UCSD-AML1 (cell line): ENCODE measurements at regions not wholly inside any gene's neighbourhood (a gene's known extent, or its start where the extent isn't known, plus 50 kb on each side); places are given as distances from the start of the nearest gene placed in this dataset.
"Not testable (repeated sequence)": the region's sequence is repeated elsewhere in the genome, so short reads cannot be mapped to it uniquely, and the experiment has no call there.

Experiments
- DNase-seq: peaks from one replicate; lab custom pipeline; 2025; ENCODE audit not compliant: unreplicated experiment; lab: John Stamatoyannopoulos, UW

DNA sequence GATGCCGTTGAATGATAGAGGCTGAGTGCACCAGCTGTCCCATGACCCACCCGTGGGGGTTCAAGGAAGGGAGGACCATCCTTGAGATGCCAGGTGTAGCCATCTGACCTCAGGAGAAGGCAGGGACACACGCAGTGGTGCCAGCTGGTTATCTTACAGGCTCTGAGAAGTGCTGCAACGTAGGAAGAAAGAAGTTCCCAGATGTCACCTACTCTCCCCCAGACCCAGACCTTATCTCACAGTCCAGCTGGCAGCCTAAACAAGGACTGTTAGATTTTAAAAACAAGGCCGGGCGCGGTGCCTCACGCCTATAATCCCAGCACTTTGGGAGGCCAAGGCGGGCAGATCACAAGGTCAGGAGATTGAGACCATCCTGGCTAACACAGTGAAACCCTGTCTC lies 1307.6 kb downstream of the TBC1D22A start:
- DNase-seq = no peak

DNA sequence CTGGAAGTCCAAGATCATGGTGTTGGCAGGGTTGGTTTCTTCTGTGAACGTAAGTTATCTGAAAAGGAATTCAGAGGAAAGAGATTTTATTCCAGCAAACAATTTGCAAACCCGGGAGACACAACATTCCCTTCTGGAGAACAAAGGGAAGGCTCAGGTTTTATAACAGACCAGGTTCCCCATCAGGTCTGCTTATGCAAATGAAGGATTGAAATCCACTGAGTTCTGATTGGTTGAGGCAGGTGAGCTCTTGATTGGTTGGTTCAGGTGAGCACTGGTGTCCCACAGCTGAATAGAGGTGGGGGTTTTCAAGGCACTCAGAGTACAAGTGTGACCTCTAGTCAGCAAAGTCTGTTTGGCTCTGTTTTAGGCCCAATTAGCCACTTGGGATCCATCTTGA lies 1306.8 kb downstream of the TBC1D22A start:
- no peak for DNase-seq

DNA sequence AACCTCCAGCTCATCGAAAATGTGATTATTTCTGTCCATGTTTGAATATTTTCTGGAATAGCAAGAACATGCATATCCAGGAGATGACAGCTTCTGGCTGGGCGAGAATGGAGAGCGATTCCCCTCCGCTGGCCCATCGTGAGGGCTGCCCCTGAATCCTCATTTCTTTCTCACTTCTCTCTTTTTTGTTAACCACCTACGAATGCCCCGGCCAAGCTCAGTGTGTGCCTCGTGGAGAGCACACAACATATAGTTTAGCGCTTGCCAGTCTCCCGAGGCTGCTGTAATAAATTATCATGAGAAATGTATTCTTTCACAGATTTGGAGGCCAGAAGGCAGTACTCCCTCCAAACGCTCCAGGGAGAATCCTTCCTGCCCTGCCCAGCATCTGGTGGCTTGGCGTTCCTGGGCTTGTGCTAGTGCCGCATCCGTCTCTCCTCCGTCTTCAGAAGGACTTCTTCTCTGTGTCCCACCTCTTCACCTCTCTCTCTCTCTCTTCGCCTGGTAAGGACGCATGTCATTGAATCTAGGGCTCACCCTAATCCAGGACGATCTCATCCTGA lies 1306.0 kb downstream of the TBC1D22A start:
- DNase-seq = no peak

DNA sequence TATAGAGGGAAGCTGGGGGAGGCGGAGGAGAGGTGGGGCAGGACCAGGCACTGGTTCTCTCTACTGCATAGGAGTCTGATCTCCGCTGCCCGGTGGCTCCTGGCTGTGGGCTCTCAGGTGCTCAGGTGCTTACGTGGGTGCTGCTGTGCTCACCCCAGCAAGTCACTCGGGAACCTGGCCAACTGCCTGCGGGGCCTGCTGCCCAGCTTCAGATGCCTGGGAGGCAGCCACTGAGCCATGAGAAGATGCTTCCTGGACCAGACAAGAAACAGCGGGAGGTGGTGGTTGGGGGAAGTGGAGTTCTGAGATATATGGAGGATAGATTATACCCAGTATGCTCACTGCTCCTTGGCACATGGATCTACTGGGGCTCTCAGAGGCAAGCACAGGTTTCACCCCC lies 1303.4 kb downstream of the TBC1D22A start:
- no peak for DNase-seq

DNA sequence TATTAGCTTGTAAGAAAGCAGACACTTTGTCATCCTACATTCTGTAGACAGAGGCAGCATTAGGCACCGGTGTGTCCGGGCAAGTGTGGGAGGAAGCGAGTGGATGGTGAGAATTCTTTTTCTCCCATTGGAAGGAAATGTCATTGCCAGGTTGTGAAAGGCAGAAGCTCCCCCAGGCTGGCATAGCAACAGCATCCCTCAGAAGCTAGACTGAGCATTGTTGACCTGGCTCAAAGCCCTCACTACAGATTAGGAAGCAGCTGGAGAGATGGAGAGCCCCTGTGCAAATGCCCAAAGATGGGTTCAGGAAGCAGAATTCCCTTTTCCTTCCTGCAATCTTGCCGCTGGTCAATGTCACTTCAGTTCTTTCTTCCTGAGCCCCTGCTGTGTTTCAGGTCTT lies 1299.3 kb downstream of the TBC1D22A start:
- DNase-seq = no peak

DNA sequence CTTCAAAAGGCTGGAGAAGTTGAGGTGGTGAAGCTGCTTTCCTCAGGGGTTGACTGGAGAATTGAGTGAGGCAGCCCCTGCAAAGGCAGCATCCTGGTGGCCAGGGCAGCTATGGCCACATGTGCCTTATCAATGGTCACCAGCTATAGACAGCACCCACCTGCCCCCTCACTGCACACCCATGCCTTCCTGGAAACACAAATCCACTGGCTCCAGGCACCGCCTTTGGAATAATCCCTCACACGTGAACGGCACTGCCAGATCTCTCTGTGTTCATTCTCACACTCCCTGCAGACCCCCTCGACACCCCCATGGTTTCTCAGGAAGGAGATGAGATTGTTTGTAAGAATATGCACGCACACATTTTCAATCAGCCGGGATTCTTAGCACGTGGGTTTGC lies 1297.8 kb downstream of the TBC1D22A start:
- no peak for DNase-seq

DNA sequence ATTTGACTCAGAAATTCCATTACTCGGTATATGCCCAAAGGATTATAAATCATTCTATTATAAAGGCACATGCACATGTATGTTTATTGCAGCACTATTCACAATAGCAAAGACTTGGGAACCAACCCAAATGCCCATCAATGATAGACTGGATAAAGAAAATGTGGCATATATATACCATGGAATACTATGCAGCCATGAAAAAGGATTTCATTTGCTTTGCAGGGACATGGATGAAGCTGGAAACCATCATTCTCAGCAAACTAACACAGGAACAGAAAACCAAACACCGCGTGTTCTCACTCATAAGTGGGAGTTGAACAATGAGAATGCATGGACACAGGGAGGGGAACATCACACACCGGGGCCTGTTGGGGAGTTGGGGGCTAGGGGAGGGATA lies 1297.1 kb downstream of the TBC1D22A start:
- DNase-seq = not testable (repeated sequence)

DNA sequence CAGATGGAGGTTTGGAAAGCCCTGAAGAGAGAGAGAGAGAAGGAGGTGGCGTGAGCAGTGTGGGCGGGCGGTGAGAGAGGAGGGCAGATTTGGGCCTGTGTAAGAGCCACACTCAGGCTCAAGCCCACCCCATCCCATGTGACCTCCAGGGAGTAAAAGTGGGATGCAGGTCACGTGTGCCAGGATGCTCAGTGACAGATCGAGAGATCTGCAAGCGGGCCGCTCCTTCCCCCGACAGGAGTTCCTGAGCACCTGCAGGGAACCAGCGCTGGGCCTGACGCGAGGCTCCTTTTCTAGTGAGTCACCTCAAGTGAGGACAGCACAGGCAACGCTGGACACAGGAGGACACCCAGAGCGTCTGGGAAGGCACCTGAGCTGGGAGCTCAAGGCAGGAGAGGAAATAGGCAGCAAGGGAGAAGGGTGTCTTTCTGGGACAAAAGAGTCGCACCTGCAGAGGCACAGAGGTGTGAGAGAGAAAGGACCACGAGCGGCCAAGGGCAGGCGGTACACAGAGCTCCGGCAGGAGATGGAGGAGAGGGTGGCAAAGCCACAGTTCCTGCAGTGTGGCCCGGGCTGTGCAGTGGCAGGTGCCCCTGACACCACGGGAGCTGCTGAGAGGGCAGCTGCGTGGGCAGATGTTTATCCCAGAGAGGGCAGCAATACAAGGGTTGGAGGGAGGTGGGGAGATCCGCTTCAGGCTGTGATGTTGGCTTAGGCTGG lies 1294.8 kb downstream of the TBC1D22A start:
- no peak for DNase-seq

DNA sequence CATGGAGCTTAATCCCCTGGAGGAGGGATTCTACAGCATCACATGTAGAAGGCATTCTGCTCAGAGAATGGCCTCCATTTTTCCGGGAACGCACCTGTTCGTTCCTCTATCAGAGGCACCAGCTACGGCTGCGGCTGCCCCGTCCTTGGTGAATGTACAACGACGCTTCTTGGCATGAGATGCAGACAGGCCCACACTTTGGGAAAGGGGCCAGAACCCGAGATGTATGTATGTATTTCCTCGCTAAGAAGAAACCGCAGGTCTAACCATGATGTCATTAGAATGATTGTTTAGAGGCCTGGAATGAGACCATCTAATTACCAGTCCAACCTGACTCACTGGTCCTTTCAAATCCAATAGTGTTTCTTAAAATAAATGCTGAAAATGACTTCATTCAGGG lies 1293.4 kb downstream of the TBC1D22A start:
- DNase-seq = no peak

DNA sequence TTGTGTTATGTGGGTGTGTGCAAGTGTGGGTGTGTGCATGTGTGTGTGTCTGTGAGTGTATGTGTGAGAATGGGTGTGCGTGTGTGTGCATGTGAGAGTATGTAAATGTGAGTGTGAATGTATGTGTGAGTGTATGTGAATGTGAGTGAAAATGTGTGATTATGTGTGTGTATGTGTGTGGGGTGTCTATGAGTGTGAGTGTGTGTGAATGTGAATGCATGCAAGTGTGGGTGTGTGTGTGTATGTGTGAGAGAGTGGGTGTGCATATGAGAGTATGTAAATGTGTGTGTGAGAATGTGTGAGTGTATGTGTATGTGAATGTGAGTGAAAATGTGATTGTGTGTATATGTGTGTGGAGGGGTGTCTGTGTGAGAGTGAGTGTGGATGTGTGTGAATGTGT lies 1292.7 kb downstream of the TBC1D22A start:
- no peak for DNase-seq

DNA sequence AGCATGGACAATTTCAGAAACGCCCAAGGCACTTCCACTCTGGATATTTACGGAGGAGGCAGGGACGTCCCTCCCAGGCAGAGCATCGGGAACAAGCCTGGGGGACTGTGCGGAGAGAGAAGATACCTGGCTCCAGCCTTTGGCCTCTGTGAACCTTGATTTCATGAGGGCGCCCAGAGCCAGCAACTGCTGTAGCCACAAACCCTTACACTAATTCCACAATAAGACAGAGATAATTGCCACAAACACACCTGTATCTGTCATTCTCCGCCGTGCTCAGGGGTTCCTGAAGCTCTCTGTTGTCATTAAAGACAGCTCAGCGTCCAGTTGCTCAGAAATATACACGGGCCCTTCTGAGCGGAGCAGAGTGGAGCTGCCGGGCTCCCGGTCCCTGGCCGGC lies 1292.1 kb downstream of the TBC1D22A start:
- no peak for DNase-seq

DNA sequence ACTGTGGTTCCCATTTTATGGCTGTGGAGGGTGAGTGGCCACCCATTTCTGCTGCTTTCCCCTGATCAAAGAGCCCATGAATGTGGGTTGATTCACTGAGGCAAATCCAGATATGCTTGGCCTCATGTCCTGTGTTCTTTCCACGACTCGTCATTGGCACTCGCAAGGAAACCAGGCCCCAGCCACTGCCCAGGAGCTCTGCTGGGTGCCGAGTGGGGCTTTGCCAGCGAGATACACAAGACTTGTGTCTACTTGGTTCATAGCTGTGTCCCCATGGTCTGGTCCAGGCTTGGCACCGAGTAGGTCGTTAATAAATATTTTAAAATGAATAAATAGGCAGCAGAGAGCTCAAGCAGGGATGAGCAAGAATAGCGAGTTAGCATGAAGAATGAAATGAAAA lies 1291.5 kb downstream of the TBC1D22A start:
- DNase-seq = no peak

DNA sequence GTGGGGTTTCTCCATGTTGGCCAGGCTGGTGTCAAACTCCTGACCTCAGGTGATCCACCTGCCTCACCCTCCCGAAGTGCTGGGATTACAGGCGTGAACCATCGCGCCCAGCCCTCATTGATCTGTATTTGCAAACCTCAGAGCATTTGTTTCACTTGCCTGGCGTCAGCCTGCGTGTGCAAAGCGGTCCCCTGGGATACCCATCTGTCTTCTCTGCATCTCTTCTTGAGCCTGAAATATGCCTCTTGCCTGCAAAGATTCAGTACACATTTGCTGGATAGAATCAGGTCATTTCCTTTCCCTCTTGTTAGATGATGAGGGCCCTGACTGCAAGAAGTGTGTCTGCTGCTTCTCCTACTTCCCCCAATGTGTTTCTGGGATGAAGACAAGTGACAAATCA lies 1291.0 kb downstream of the TBC1D22A start:
- DNase-seq = no peak

DNA sequence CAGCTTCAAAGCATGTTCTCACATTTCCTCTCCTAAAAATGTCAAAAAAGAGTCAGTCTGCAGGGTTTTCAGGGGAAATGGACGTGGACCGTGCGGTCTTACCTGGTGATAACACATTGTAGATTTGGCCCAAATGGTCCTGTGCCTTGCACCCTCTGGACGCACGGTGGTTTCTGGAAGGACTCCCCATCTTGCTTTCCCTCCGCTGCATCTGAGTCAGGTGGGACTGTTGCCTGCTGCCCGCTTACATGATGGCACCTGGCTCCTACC lies 1290.1 kb downstream of the TBC1D22A start:
- DNase-seq = no peak

DNA sequence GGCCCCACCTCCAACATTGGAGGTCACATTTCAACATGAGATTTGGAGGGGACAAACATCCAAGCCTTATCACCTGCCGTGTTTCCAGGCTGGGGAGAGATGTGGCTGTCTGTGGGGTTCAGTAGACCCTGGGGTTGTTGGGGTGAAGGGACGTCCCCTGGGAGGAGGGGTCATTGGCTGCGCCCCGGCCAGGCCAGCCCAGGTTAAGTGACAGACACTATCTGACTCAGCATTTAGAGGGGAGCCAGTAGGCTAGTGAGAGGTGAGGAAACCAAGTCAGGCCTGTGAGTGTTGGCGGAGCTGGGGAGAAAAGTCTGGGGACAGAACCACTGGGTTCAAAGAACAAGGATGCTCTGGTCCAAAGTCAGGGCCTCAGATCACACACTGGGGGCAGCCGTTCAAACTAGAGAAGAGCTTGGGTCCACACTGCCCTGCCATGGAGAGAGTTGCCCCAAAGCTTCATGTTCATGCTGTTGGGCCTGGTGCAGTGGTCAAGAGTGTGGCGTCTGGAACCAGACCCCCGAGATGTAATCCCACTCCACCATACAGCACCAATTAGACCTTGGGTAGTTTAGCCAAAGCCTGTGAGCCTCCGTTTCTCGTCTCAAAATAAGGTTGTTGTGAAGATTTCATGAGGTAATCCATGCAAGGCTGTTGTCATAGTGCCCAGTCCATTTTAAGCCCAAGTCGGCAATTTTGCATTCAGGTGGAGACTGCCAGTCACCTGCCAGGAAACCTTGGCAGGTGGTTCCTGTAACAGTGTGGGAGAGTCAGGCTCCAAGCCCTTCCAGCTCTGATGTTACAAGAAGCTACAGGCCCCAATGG lies 1289.6 kb downstream of the TBC1D22A start:
- DNase-seq = no peak

DNA sequence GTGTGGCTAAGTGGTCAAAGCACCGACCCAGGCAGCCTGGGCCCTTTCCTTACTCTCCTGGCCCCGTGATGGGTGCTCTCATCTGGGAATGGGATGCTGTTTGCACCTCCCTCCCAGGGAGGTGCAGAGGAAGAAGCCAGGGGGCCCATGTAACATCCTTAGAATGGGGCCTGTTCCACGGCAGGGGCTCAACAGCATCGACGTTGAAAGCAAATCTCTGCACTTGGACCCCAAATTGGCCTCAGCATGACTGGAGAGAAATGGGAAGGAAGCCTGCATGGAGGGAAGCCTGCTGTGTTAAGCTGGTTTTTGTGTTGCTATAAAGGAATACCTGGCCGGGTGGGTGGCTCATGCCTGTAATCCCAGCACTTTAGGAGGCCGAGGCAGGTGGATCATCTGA lies 1288.4 kb downstream of the TBC1D22A start:
- DNase-seq = no peak

DNA sequence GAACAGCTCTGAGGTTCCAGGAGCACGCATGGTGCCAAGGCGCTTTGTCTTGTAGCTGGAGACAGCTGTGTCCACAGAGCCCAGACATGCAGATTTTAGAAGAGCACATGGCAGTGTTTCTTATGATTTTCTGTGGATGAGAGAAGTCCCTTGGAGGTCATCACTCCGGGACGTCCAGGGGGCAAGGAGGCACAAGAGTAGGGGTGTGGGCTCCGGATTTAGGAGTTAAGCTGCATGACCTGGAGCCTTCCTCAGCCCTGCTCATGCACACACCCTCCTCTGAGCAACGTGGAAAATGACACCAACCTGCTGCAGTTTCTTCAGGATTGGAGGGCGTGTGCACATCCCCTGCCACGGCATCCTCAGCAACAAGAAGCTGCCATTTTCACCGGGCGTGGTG lies 1286.7 kb downstream of the TBC1D22A start:
- DNase-seq = no peak

DNA sequence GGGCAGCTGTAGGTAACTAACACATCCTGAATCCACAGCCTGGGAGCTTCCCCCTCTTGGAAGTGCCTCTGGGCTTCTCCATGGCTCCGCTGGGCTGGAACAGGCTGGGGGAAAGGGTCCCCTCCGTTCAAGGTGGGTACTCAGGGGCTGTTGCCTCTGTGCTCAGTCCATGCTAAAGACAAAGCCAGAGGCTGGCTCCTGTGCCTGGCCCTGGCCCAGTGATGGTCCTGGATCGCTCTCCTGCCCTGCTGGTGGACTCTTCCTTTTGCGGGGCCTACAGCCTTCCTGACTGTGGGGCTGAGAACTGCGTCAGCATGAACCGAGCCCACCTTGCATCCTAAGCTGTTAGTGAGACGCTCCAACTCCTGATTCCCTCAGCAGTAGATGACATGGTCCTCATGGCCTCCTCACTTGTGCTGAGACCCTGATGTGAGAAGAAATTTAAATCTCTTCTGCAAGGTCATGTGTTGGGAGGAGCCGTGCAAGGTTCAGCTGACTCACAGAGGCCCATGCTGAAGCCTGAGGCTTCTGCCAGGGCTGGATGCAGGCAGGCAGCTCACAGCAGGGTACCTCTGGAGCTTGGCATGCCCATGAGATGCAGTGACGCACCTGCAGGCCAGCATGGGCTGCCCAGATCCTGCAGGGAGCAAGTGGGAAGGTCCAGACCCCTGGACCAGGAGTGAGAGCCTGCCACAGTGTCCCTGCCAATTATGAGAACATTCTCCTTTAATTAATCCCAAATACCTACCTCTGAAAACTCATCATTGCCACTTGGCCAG lies 1285.5 kb downstream of the TBC1D22A start:
- DNase-seq = no peak

DNA sequence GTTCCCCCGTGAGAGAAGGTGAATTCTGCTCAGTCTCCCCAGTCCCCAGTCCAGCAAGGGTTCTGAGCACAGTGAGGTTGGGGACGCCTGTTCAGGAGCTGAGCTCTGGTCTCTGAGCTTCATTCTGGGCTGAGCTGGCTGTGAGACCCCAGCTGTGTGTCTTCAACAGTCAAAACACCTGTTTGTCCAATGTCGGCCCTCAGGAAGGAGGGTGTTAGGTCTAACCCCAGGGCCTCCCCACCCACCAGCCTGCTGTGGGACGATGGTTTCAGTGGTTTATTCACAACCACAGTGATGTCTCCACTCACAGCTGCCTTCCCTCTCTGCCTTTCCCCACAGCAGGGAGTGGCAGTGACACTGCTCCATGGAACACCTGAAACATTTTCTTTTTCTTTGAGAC lies 1282.9 kb downstream of the TBC1D22A start:
- DNase-seq = no peak

DNA sequence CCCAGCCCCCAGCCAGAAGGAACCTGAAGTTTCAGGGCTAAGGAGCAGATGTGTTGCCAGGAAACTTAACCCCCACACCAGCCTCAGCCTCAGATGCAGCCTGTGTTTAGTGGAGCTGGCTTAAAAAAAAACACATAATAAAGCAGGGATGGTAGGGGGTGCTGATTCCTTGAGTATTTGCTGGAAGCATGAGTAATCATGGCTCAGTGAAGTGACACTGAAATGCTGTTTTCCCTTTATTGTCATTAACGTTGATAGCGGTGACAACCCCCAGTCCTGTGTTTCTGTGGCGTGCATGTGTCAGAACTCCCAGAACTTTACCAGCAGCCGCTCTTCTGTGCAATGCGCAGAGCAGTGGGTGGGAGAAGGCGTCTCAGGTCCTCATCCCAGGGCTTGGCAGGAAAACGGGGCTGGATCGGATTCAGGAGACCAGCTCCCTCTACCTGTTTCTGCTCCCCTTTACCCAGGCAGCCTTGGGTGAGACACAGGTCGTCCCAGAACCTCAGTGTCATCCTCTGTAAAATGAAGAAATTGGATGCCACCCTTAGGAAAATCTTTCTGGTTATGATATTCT lies 1282.1 kb downstream of the TBC1D22A start:
- DNase-seq = no peak

DNA sequence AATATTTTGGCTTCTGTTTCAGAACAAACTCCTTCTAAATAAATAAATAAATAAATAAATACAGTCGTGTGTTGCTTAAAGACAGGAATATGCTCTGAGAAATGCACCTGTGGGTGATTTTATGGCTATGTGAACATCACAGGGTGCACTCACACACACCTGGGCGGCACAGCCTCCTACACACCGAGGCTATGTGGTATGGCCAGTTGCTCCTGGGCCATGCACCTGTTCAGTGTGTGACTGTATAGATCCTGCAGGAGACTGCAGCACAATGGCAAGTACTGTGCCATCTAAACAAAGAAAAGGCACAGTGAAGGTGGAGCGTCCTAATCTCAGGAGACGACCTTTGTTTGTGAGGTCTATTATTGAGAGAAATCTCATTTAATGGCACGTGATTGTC lies 1281.1 kb downstream of the TBC1D22A start:
- DNase-seq = no peak
